Right forelimb (tissue), 1 donor: ENCODE measurements at regions not wholly inside any gene's neighbourhood (a gene's known extent, or its start where the extent isn't known, plus 50 kb on each side); places are given as distances from the start of the nearest gene placed in this dataset.
A peak's percentile ranks its signal among the peaks of the same experiment; 100 is the strongest.
"Not testable (repeated sequence)": the region's sequence is repeated elsewhere in the genome, so short reads cannot be mapped to it uniquely, and the experiment has no call there.

Experiments used
- DNase-seq: peaks from one replicate; pipeline ENCODE4 v3.0.0-alpha.2; 2018

GRCh38 chr11:13137844-13138301 lies 128.8 kb downstream of the RASSF10 start:
- DNase-seq = no peak

GRCh38 chr11:13139085-13139484 lies 130.0 kb downstream of the RASSF10 start:
- not testable (repeated sequence) for DNase-seq

- DNase-seq = peak; percentile 44
Measured at GRCh38 chr11:13140028-13140870, 131.1 kb downstream of the RASSF10 start.

GRCh38 chr11:13140873-13141655 lies 131.9 kb downstream of the RASSF10 start:
- DNase-seq = peak; percentile 50

- DNase-seq = no peak
Measured at GRCh38 chr11:13141731-13142709, 132.9 kb downstream of the RASSF10 start.

- DNase-seq = no peak
Measured at GRCh38 chr11:13143486-13144297, 133.9 kb upstream of the BMAL1 start.

- no peak for DNase-seq
Measured at GRCh38 chr11:13145461-13145860, 132.1 kb upstream of the BMAL1 start.

GRCh38 chr11:13149991-13150390 lies 127.6 kb upstream of the BMAL1 start:
- no peak for DNase-seq

GRCh38 chr11:13150487-13150886 lies 127.1 kb upstream of the BMAL1 start:
- no peak for DNase-seq

GRCh38 chr11:13152264-13152663 lies 125.3 kb upstream of the BMAL1 start:
- no peak for DNase-seq

GRCh38 chr11:13152736-13153541 lies 124.7 kb upstream of the BMAL1 start:
- DNase-seq = no peak

GRCh38 chr11:13154374-13154773 lies 123.2 kb upstream of the BMAL1 start:
- DNase-seq = not testable (repeated sequence)

- no peak for DNase-seq
Measured at GRCh38 chr11:13160346-13160745, 117.2 kb upstream of the BMAL1 start.

GRCh38 chr11:13160806-13161205 lies 116.8 kb upstream of the BMAL1 start:
- no peak for DNase-seq

- DNase-seq = no peak
Measured at GRCh38 chr11:13163158-13163557, 114.4 kb upstream of the BMAL1 start.

- DNase-seq = no peak
Measured at GRCh38 chr11:13166036-13166435, 111.6 kb upstream of the BMAL1 start.

- no peak for DNase-seq
Measured at GRCh38 chr11:13168271-13168670, 109.3 kb upstream of the BMAL1 start.

GRCh38 chr11:13169709-13170108 lies 107.9 kb upstream of the BMAL1 start:
- DNase-seq = no peak

- DNase-seq = no peak
Measured at GRCh38 chr11:13174090-13174489, 103.5 kb upstream of the BMAL1 start.

GRCh38 chr11:13183094-13183825 lies 94.3 kb upstream of the BMAL1 start:
- no peak for DNase-seq
